ENCODE measurements at regions not wholly inside any gene's neighbourhood (a gene's known extent, or its start where the extent isn't known, plus 50 kb on each side); places are given as distances from the start of the nearest gene placed in this dataset.

GRCh38 chr1:82455342-82455741, 654.6 kb downstream of the ADGRL2 start:
- H3K4me1 ChIP-seq (ENCODE audit: control insufficient read depth, insufficient read depth, low read length): no peaks in the 10 kb centered on the region
- peaks cover 12% of the 10 kb centered on the region for H3K9me3 ChIP-seq (ENCODE audit: control insufficient read depth, insufficient read depth, low read length)
- no peak overlapping the region for H3K14ac ChIP-seq (replicated peaks; ENCODE audit: low read depth, low read length)
- H2AFZ ChIP-seq (replicated peaks; ENCODE audit: low read length, poor library complexity): no peak overlapping the region
- H2BK5ac ChIP-seq (ENCODE audit: low read depth, low read length, poor library complexity, severe bottlenecking): no peak overlapping the region
- H3K4me2 ChIP-seq (ENCODE audit: low read depth, low read length): no peak overlapping the region
- no peak overlapping the region for H3K27ac ChIP-seq (ENCODE audit: insufficient read depth, low read length)
- no peaks in the 10 kb centered on the region for H3K79me1 ChIP-seq (ENCODE audit: low read depth in 1 of 2, low read length in 2 of 2)
- no peaks in the 10 kb centered on the region for H3K9me1 ChIP-seq (ENCODE audit: insufficient read depth, low read length)
- ATAC-seq (ENCODE audit: low read depth) (no peak), DNase-seq (no peak)
- dilution Hi-C loops (cut with HindIII; ENCODE audit: low sequenced_read_pairs, unreplicated experiment) (no loop called here), intact Hi-C loops (cut with micrococcal nuclease) (no loop called here), in situ Hi-C loops (cut with MboI; ENCODE audit: low sequenced_read_pairs) (no loop called here)
- no peak overlapping the region for H2AK5ac ChIP-seq (ENCODE audit: low read depth, low read length)
- H3K36me3 ChIP-seq (ENCODE audit: control insufficient read depth, insufficient read depth, low read length): no peaks in the 10 kb centered on the region
- H4K8ac ChIP-seq (ENCODE audit: low read depth in 2 of 2, low read length in 2 of 2): no peak overlapping the region
- no peak overlapping the region for H3K23ac ChIP-seq (ENCODE audit: low read depth, low read length)
- H3K4ac ChIP-seq (ENCODE audit: low read depth, low read length): no peak overlapping the region
- H2AK9ac ChIP-seq (replicated peaks; ENCODE audit: low read depth, low read length, poor library complexity): no peak overlapping the region
- H4K5ac ChIP-seq (ENCODE audit: low read depth, low read length): no peak overlapping the region
- H4K91ac ChIP-seq (ENCODE audit: insufficient read depth, low read depth, low read length): no peak overlapping the region
- BruUV-seq (replicated peaks): no TSS peak
- no peaks in the 10 kb centered on the region for H4K20me1 ChIP-seq (ENCODE audit: insufficient read depth, low read length)
- no peak overlapping the region for H3K4me3 ChIP-seq (ENCODE audit: insufficient read depth, low read depth, low read length)
- H3K18ac ChIP-seq (ENCODE audit: low read depth, low read length): no peak overlapping the region
- TF ChIP-seq, protein P1, sequence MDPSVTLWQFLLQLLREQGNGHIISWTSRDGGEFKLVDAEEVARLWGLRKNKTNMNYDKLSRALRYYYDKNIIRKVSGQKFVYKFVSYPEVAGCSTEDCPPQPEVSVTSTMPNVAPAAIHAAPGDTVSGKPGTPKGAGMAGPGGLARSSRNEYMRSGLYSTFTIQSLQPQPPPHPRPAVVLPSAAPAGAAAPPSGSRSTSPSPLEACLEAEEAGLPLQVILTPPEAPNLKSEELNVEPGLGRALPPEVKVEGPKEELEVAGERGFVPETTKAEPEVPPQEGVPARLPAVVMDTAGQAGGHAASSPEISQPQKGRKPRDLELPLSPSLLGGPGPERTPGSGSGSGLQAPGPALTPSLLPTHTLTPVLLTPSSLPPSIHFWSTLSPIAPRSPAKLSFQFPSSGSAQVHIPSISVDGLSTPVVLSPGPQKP (IDR thresholded peaks at IDR 0.05; ENCODE audit: borderline replicate concordance, low read depth, low read length): no peak
- TF ChIP-seq RAD21 (IDR thresholded peaks at IDR 0.05; ENCODE audit: low read length): no peak
- TF ChIP-seq CEBPB (IDR thresholded peaks at IDR 0.05; ENCODE audit: low read depth, low read length): no peak
- TF ChIP-seq MAFK (IDR thresholded peaks at IDR 0.05; ENCODE audit: low read depth, low read length): no peak
- TF ChIP-seq BHLHE40 (IDR thresholded peaks at IDR 0.05; ENCODE audit: low read depth, low read length): no peak
- no peak for TF ChIP-seq RFX5 (IDR thresholded peaks at IDR 0.05; ENCODE audit: low read depth, low read length)
- TF ChIP-seq NFE2L2 (IDR thresholded peaks at IDR 0.05; ENCODE audit: low read depth, low read length): no peak
- no peak for TF ChIP-seq RCOR1 (IDR thresholded peaks at IDR 0.05; ENCODE audit: insufficient replicate concordance, low read length)
- TF ChIP-seq SMC3 (IDR thresholded peaks at IDR 0.05; ENCODE audit: low read depth, low read length): no peak
- TF ChIP-seq MXI1 (IDR thresholded peaks at IDR 0.05; ENCODE audit: borderline replicate concordance, low read depth, low read length): no peak
- no peak for TF ChIP-seq CTCF (conservative IDR thresholded peaks at IDR 0.05; ENCODE audit: low read depth, low read length)
- no peak for TF ChIP-seq POLR2A (IDR thresholded peaks at IDR 0.05; ENCODE audit: low read depth, low read length)
- 50% methylated on average over 1 of the region's 1 CpG; no CpG with 5 or more reads in 1 of the 2 experiments for WGBS, 2 experiments (ENCODE audit: extremely low coverage in 2 of 2, insufficient read length in 1 of 2)
- ChIA-PET CTCF (no interaction called here), POLR2A (ENCODE audit: unreplicated experiment) (no interaction called here)
- H2BK20ac ChIP-seq (ENCODE audit: low read depth, low read length): no peak overlapping the region
- no peak overlapping the region for H2BK120ac ChIP-seq (ENCODE audit: low read depth, low read length)
- no peak overlapping the region for H3K9ac ChIP-seq (ENCODE audit: low read depth, low read length)
- no peak overlapping the region for H2BK15ac ChIP-seq (ENCODE audit: low read depth, low read length)
- H3K27me3 ChIP-seq (ENCODE audit: control insufficient read depth, insufficient read depth, low read length): no peaks in the 10 kb centered on the region
- no peak overlapping the region for H3K56ac ChIP-seq (ENCODE audit: extremely low read depth, insufficient read depth, low read length)
